Natural killer cell (primary cell): ENCODE measurements at regions not wholly inside any gene's neighbourhood (a gene's known extent, or its start where the extent isn't known, plus 50 kb on each side); places are given as distances from the start of the nearest gene placed in this dataset.

Source experiments
- ATAC-seq, 3 donors: fragments of 150-1000 bp in 2 of 3; fragments of 200-7000 bp in 1 of 3; cut with Tn5 transposase; 1 replicate in 1 of 3; 2 replicates in 2 of 3; pipeline ENCODE4 v1.10.0; 2021; ENCODE audit warnings: mild to moderate bottlenecking in 2 of 3, moderate library complexity in 2 of 3
- DNase-seq, 2 donors: peaks; one replicate each; pipeline versions ENCODE4 v3.0.0 to v3.0.0-alpha.2; 2013 to 2021; ENCODE audit warnings: mixed read lengths in 1 of 2
- H3K27ac ChIP-seq: one replicate; pipeline ENCODE4 v1.5.1; 2013; ENCODE audit warnings: mild to moderate bottlenecking, low read length
- H3K27me3 ChIP-seq: one replicate; pipeline ENCODE4 v1.6.1; 2013; ENCODE audit warnings: low read length; ENCODE audit not compliant: control insufficient read depth, insufficient read depth
- H3K36me3 ChIP-seq: one replicate; pipeline ENCODE4 v1.6.1; 2013; ENCODE audit warnings: low read length; ENCODE audit not compliant: control insufficient read depth, insufficient read depth
- H3K4me1 ChIP-seq: one replicate; pipeline ENCODE4 v1.6.1; 2013; ENCODE audit warnings: low read length; ENCODE audit not compliant: control insufficient read depth, insufficient read depth
- H3K4me3 ChIP-seq: one replicate; pipeline ENCODE4 v1.5.1; 2013; ENCODE audit warnings: low read length
- H3K9me3 ChIP-seq: one replicate; pipeline ENCODE4 v1.6.1; 2013; ENCODE audit warnings: low read length; ENCODE audit not compliant: control insufficient read depth, insufficient read depth
- H3K27ac Mint-ChIP-seq, 2 donors: one replicate each; pipeline ENCODE4 v1.8.0; 2022; ENCODE audit warnings: mild to moderate bottlenecking in 2 of 2, mixed read lengths in 2 of 2, moderate library complexity in 1 of 2
- H3K27me3 Mint-ChIP-seq, 2 donors: one replicate each; pipeline ENCODE4 v1.8.0; 2022; ENCODE audit warnings: low read depth in 2 of 2, mixed read lengths in 2 of 2
- H3K36me3 Mint-ChIP-seq: one replicate; pipeline ENCODE4 v1.8.0; 2022; ENCODE audit warnings: mixed read lengths
- H3K4me1 Mint-ChIP-seq, 2 donors: one replicate each; pipeline ENCODE4 v1.8.0; 2022; ENCODE audit warnings: mixed read lengths in 2 of 2
- H3K4me3 Mint-ChIP-seq: one replicate; pipeline ENCODE4 v1.8.0; 2022; ENCODE audit warnings: mild to moderate bottlenecking, moderate library complexity, mixed read lengths
- H3K9me3 Mint-ChIP-seq, 2 donors: one replicate each; pipeline ENCODE4 v1.8.0; 2022; ENCODE audit warnings: mixed read lengths in 2 of 2
- CTCF ChIP-seq: fragments of 200-600 bp; IDR thresholded peaks from one replicate; pipeline ENCODE4 v1.8.0; 2022; ENCODE audit warnings: antibody characterized with exemption
- WGBS: methylation state at CpG from one replicate; pipeline ENCODE4 v1.1.7; 2013; ENCODE audit warnings: missing lambda C conversion rate; ENCODE audit not compliant: insufficient coverage; 5-methylcytosine and 5-hydroxymethylcytosine counted together
- intact Hi-C: fragments of 100-400 bp; cut with micrococcal nuclease; formaldehyde crosslinking; loops from one replicate; pipeline ENCODE4 v1.14.2; 2022

GRCh38 chr10:6871128-6871527 lies 291.1 kb upstream of the PRKCQ start:
- H3K4me3 Mint-ChIP-seq: no peak overlapping the region
- H3K36me3 Mint-ChIP-seq: no peaks in the 10 kb centered on the region
- intact Hi-C loops: no loop called here
- WGBS: 95% methylated on average over 10 of the region's 10 CpGs
- H3K27me3 ChIP-seq: no peaks in the 10 kb centered on the region
- peaks cover 9 to 22% of the 10 kb centered on the region in 2 donors for H3K27me3 Mint-ChIP-seq
- no peak overlapping the region for H3K27ac Mint-ChIP-seq
- no peak for ATAC-seq
- DNase-seq: no peak
- no peak overlapping the region for H3K27ac ChIP-seq
- no peaks in the 10 kb centered on the region for H3K4me1 ChIP-seq
- H3K36me3 ChIP-seq: no peaks in the 10 kb centered on the region
- H3K4me1 Mint-ChIP-seq: no peaks in the 10 kb centered on the region
- no peak overlapping the region for H3K4me3 ChIP-seq
- no peaks in the 10 kb centered on the region for H3K9me3 Mint-ChIP-seq
- TF ChIP-seq CTCF: no peak
- no peaks in the 10 kb centered on the region for H3K9me3 ChIP-seq

DNA sequence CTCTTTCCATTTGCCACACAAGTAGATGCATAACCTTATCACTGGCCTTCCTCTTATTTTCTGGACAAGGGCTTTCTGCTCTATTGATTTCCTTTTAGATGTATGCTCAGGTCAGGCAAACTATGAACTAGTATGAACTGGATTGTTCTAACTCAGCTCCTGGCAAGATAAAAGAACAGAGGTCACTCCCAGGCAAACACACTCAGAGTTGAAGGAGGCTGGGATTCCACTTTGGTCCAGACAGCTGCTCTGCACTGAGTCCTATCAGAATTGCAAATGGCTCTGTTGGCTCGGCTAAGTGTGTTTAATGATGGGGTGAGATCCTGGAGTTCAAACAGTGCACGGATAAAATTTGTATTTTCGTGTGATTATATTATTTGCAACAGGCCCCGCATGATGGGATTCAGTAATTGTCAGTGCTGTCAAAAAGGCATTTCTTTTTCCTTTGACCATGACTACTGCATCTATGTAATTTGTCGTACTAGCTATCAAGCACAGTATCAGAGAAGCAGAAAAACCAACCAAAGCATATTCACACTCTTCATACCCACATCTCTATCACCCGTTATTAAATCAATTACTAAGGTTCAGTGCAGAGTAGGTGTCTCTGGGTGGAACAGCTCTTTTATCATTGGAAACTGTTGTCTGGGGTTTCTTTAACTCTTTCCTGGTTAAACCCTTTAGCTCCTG lies 288.1 kb upstream of the PRKCQ start:
- H3K36me3 ChIP-seq: no peaks in the 10 kb centered on the region
- Mint-ChIP-seq H3K36me3 (no peaks in the 10 kb centered on the region), H3K27ac (no peak overlapping the region), H3K27me3 (peaks cover 10 to 37% of the 10 kb centered on the region in 2 donors), H3K9me3 (no peaks in the 10 kb centered on the region), H3K4me1 (no peaks in the 10 kb centered on the region), H3K4me3 (no peak overlapping the region)
- no peak overlapping the region for H3K4me3 ChIP-seq
- intact Hi-C loops: no loop called here
- H3K27me3 ChIP-seq: no peaks in the 10 kb centered on the region
- no peaks in the 10 kb centered on the region for H3K4me1 ChIP-seq
- no peaks in the 10 kb centered on the region for H3K9me3 ChIP-seq
- no peak for DNase-seq
- TF ChIP-seq CTCF: no peak
- ATAC-seq: no peak
- 91% methylated on average over 5 of the region's 6 CpGs for WGBS
- H3K27ac ChIP-seq: no peak overlapping the region

DNA sequence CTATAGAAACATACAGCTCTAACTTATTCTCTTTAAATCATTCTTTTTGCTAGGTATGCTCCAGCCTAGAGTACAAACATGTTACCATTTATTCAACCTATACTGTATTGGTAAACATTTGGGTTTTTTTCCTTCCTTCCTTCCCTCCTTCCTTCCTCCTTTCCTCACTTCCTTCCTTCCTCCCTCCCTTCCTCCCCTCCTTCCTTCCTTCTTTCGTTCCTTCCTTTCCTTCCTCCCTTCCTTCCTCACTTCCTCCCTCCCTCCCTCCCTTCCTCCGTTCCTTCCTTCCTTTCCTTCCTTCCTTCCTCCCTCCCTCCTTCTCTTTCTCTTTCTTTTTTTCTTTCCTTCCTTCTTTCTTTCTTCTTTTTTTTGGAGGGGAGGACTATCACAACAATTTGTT lies 286.7 kb upstream of the PRKCQ start:
- Histone ChIP-seq H3K4me3 (no peak overlapping the region), H3K9me3 (no peaks in the 10 kb centered on the region), H3K4me1 (no peaks in the 10 kb centered on the region), H3K27me3 (no peaks in the 10 kb centered on the region), H3K27ac (no peak overlapping the region), H3K36me3 (no peaks in the 10 kb centered on the region)
- H3K4me3 Mint-ChIP-seq: no peak overlapping the region
- ATAC-seq: no peak
- peaks cover 10 to 41% of the 10 kb centered on the region in 2 donors for H3K27me3 Mint-ChIP-seq
- WGBS: 35% methylated on average over 2 of the region's 2 CpGs
- intact Hi-C loops: no loop called here
- H3K27ac Mint-ChIP-seq: no peak overlapping the region
- TF ChIP-seq CTCF: no peak
- no peaks in the 10 kb centered on the region for H3K9me3 Mint-ChIP-seq
- no peak for DNase-seq
- H3K36me3 Mint-ChIP-seq: no peaks in the 10 kb centered on the region
- no peaks in the 10 kb centered on the region for H3K4me1 Mint-ChIP-seq

GRCh38 chr10:6864142-6864541 lies 284.1 kb upstream of the PRKCQ start:
- Mint-ChIP-seq H3K4me1 (no peaks in the 10 kb centered on the region), H3K27ac (no peak overlapping the region), H3K27me3 (peaks cover 6 to 36% of the 10 kb centered on the region in 2 donors), H3K36me3 (no peaks in the 10 kb centered on the region), H3K9me3 (no peaks in the 10 kb centered on the region), H3K4me3 (no peak overlapping the region)
- DNase-seq: no peak
- TF ChIP-seq CTCF: no peak
- H3K4me1 ChIP-seq: no peaks in the 10 kb centered on the region
- no peaks in the 10 kb centered on the region for H3K9me3 ChIP-seq
- no peak overlapping the region for H3K4me3 ChIP-seq
- WGBS: 56% methylated on average over 2 of the region's 6 CpGs
- no peaks in the 10 kb centered on the region for H3K27me3 ChIP-seq
- no peaks in the 10 kb centered on the region for H3K36me3 ChIP-seq
- intact Hi-C loops: no loop called here
- H3K27ac ChIP-seq: no peak overlapping the region
- no peak for ATAC-seq
